Testis (tissue), 2 donors: ENCODE measurements at regions not wholly inside any gene's neighbourhood (a gene's known extent, or its start where the extent isn't known, plus 50 kb on each side); places are given as distances from the start of the nearest gene placed in this dataset.

Experiments used
- DNase-seq: peaks from one replicate; pipeline ENCODE4 v3.0.0-alpha.2; 2019
- H3K27ac ChIP-seq, 2 donors: fragments of 200-600 bp; sonication (generic); one replicate each; pipeline ENCODE4 v1.5.1; 2019
- H3K27me3 ChIP-seq: fragments of 200-600 bp; sonication (generic); one replicate; pipeline ENCODE4 v1.5.1; 2019
- H3K36me3 ChIP-seq: fragments of 200-600 bp; sonication (generic); one replicate; pipeline ENCODE4 v1.5.1; 2017; ENCODE audit warnings: low read depth; ENCODE audit errors: missing control alignments
- H3K4me1 ChIP-seq: fragments of 200-600 bp; sonication (generic); one replicate; pipeline ENCODE4 v1.5.1; 2019
- H3K4me3 ChIP-seq, 2 donors: fragments of 200-600 bp; sonication (generic); one replicate each; pipeline ENCODE4 v1.5.1; 2017 to 2019
- H3K9me3 ChIP-seq: fragments of 200-600 bp; sonication (generic); one replicate; pipeline ENCODE4 v1.5.1; 2017
- CTCF ChIP-seq, 3 experiments: fragments of 450-650 bp in 2 of 3; fragments of 200-600 bp in 1 of 3; sonication (generic) in 1 of 3; IDR thresholded peaks; one replicate each; pipeline ENCODE4 v1.5.1; 2016 to 2019; ENCODE audit warnings: antibody characterized with exemption in 3 of 3, mild to moderate bottlenecking in 2 of 3, moderate library complexity in 1 of 3
- POLR2A ChIP-seq: fragments of 450-650 bp; IDR thresholded peaks from one replicate; pipeline ENCODE4 v1.6.1; 2017; ENCODE audit warnings: antibody characterized with exemption, mild to moderate bottlenecking, moderate library complexity
- WGBS, 2 donors: methylation state at CpG; one replicate each; pipeline ENCODE4 v1.1.5; 2018; 5-methylcytosine and 5-hydroxymethylcytosine counted together
- intact Hi-C: fragments of 100-400 bp; cut with DNase I; formaldehyde crosslinking; loops from one replicate; pipeline ENCODE4 v1.15.1; 2023; ENCODE audit warnings: low total_unique reads

DNA sequence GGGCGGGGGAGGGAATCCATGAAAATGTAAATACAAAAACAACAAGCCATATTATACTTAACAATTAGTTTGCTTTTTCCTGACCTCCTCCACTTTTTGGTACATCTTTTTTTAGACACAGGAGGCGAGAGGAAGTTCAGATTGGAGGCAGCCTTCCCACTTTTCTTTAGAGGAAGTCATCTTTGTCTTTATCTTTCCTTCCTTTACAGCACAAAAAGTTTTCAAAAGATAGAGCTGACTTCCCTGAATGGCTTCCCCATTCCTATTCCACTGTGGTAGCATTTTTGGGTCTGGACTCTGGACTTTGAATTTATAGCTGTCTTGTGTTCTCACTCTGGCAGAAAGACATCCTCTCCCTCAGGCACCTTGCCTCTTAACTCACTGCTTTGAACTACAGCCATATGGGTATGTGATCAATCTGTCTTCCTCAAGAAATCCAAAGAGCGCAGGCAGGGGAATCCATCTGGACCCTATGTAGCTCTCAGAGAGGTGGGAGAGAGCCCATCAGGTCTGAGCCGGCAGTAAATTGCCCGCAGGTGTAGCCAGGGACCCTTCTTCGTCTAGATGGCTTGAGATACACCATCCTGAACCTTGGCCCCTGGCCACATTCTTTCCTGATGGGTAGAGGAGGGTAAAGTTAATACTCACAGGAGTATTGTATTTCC is 101.9 kb downstream of the AQP4 start:
- Histone ChIP-seq H3K9me3 (no peaks in the 10 kb centered on the region), H3K36me3 (no peaks in the 10 kb centered on the region), H3K4me1 (no peaks in the 10 kb centered on the region), H3K27ac (no peak overlapping the region), H3K27me3 (no peaks in the 10 kb centered on the region), H3K4me3 (no peak overlapping the region)
- TF ChIP-seq POLR2A = no peak
- no peak for TF ChIP-seq CTCF (IDR thresholded peaks at IDR 0.05)
- DNase-seq = no peak
- intact Hi-C loops = no loop called here
- WGBS, 2 donors = 72 to 73% methylated on average over 5 to 6 of the region's 6 CpGs

GRCh38 chr18:26757263-26758019 is 108.1 kb downstream of the AQP4 start:
- no peaks in the 10 kb centered on the region for H3K36me3 ChIP-seq
- H3K27me3 ChIP-seq = no peaks in the 10 kb centered on the region
- no peak for TF ChIP-seq POLR2A
- no peak for TF ChIP-seq CTCF (IDR thresholded peaks at IDR 0.05)
- H3K9me3 ChIP-seq = no peaks in the 10 kb centered on the region
- no peak for DNase-seq
- WGBS, 2 donors = 51 to 64% methylated on average over 4 of the region's 4 CpGs
- intact Hi-C loops = no loop called here
- H3K27ac ChIP-seq = no peak overlapping the region
- no peaks in the 10 kb centered on the region for H3K4me1 ChIP-seq
- H3K4me3 ChIP-seq = no peak overlapping the region

DNA sequence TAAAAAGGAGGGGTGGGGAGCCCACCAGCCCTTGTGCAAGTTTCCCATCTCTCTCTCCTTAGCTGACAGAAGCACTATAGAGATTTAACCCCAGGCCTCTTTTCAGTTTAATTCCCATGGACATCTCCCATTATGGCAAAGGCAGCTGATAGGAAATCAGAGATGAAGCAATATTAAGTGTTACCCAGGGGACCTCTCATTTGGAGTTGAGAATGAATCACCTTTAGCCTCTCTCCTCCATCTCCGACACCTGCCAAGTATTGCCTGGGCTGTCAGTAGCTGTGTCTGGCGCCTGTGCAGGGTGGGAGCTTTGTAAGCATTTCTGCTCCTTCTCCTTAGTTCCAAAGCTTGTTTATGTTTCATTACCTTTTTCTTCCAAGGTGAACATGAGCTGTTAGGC is 109.0 kb downstream of the AQP4 start:
- no peak for DNase-seq
- Histone ChIP-seq H3K4me3 (no peak overlapping the region), H3K27ac (no peak overlapping the region), H3K9me3 (no peaks in the 10 kb centered on the region), H3K36me3 (no peaks in the 10 kb centered on the region), H3K4me1 (no peaks in the 10 kb centered on the region), H3K27me3 (no peaks in the 10 kb centered on the region)
- intact Hi-C loops = no loop called here
- TF ChIP-seq CTCF (IDR thresholded peaks at IDR 0.05) (no peak), POLR2A (no peak)
- WGBS, 2 donors = 95 to 97% methylated on average over 2 of the region's 2 CpGs

DNA sequence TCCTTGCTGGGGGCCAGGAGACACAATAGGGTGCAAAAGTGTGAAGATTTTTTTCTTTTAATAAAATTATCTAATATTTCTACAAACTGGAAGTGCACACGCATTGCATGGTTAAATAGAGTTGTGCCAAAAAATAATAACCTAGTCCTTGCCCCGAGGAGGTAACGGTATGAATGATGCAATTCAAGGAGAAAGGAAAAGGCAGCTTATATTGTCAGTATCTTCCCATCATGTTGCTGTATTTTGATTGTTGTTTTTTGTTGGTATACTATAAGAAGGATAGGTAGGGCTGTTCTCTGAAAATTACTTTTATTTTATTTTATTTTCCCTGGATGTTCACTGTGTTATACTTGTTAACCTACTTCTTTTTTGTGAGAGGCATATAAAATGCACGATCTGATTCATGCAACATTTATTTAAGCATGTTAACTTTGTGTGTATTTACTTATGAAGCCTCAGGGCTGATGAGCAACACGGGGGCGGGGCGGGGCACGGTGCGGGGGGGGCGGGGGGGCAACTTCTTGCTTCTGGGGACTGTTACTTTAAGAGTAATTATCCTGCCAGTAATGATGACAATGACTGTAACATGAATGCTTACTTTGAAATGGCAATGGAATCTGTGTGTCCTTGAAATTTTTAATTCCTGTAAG is 118.6 kb downstream of the AQP4 start:
- Histone ChIP-seq H3K9me3 (no peaks in the 10 kb centered on the region), H3K27me3 (no peaks in the 10 kb centered on the region), H3K4me1 (peaks cover 7% of the 10 kb centered on the region), H3K27ac (no peak overlapping the region), H3K4me3 (no peak overlapping the region), H3K36me3 (no peaks in the 10 kb centered on the region)
- no peak for DNase-seq
- TF ChIP-seq CTCF (IDR thresholded peaks at IDR 0.05) (no peak), POLR2A (no peak)
- 27 to 38% methylated on average over 10 of the region's 10 CpGs for WGBS, 2 donors
- intact Hi-C loops = no loop called here
